ENCODE measurements at regions not wholly inside any gene's neighbourhood (a gene's known extent, or its start where the extent isn't known, plus 50 kb on each side); places are given as distances from the start of the nearest gene placed in this dataset.

- no peak overlapping the region for H3K4me3 ChIP-seq
- no peaks in the 10 kb centered on the region for H3K9me3 ChIP-seq
- H3K27me3 ChIP-seq = 0 out of 2 replicates have a peak, but pooled peaks cover 2% of the 10 kb centered on the region
- no peaks in the 10 kb centered on the region for H3K36me3 ChIP-seq
- DNase-seq = no peak
Measured at GRCh38 chr3:168292296-168292695, 196.6 kb upstream of the GOLIM4 start.

GRCh38 chr3:168289471-168290008, 193.8 kb upstream of the GOLIM4 start:
- H3K4me3 ChIP-seq = no peak overlapping the region
- H3K27me3 ChIP-seq = 0 out of 2 replicates have a peak, but pooled peaks cover 2% of the 10 kb centered on the region
- H3K36me3 ChIP-seq = no peaks in the 10 kb centered on the region
- no peak for DNase-seq
- H3K9me3 ChIP-seq = no peaks in the 10 kb centered on the region

DNA sequence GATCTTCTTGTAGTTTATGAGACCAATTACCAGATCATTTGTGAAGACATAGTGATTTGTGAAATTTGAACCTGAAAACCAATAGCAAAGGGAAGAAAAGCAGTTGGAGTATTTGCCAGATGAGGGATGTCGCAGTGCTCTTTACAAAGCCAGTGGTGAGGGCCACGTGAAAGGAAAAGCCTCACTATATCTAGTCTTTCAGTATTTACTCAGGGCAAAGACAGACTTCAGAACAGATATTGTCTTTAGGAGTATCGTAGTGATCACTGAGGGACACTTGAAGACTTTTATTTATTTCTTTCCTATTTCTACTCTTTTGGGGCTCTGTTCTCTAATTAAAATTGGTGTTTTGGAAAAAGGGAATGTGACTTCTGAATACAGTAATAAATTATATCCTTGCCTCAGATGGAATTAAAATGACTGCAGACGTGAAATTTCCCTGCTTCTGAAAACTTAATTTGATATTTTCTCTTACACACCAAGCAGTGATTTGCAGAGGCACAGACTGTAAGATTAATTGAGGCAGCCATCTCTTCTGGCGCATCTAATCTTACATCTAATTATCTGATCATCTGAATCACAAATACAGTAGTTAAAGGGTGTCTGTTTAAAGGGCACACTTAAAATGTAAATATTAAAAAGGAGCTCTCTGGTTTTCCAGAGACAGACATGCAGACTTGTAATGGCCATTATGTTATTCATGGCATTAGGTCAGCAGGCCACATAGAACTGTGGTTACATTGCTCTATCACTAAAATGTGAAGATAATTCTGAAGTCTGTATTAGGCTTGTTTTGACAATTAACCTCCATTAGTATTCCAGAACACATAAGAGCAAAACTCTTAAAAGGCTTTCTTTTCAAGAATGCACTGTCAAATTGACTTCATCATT, 193.0 kb upstream of the GOLIM4 start:
- Histone ChIP-seq H3K9me3 (no peaks in the 10 kb centered on the region), H3K36me3 (no peaks in the 10 kb centered on the region), H3K27me3 (0 out of 2 replicates have a peak, but pooled peaks cover 2% of the 10 kb centered on the region), H3K4me3 (no peak overlapping the region)
- DNase-seq = no peak

GRCh38 chr3:168285506-168285905, 189.8 kb upstream of the GOLIM4 start:
- Histone ChIP-seq H3K36me3 (no peaks in the 10 kb centered on the region), H3K27me3 (0 out of 2 replicates have a peak, but pooled peaks cover 10% of the 10 kb centered on the region), H3K4me3 (no peak overlapping the region), H3K9me3 (no peaks in the 10 kb centered on the region)
- no peak for DNase-seq

DNA sequence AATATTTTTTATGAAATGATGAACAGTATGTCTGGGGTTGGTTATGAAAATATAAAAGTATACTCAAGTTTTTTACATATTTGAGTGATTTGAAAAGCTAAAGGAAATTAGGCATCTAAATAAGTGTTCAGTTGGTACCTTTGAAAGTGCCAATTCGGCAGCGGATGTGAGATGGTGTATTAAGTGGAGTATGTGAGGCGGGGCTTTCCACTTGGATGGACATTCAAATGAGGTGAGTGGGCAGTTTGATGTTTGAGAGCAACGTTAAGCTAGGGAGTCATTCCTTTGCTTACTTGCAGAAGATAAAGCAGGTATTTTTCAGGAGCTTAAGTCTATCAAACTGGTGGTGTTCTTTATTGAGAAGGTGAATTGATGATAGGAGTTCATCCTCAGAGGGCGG, 189.0 kb upstream of the GOLIM4 start:
- Histone ChIP-seq H3K9me3 (no peaks in the 10 kb centered on the region), H3K4me3 (no peak overlapping the region), H3K27me3 (0 out of 2 replicates have a peak, but pooled peaks cover 9% of the 10 kb centered on the region), H3K36me3 (no peaks in the 10 kb centered on the region)
- DNase-seq = no peak

GRCh38 chr3:168275662-168276061, 179.9 kb upstream of the GOLIM4 start:
- DNase-seq = no peak
- Histone ChIP-seq H3K36me3 (no peaks in the 10 kb centered on the region), H3K27me3 (no peaks in the 10 kb centered on the region; the same call in 1 of the 2 replicates), H3K4me3 (no peak overlapping the region), H3K9me3 (no peaks in the 10 kb centered on the region)

DNA sequence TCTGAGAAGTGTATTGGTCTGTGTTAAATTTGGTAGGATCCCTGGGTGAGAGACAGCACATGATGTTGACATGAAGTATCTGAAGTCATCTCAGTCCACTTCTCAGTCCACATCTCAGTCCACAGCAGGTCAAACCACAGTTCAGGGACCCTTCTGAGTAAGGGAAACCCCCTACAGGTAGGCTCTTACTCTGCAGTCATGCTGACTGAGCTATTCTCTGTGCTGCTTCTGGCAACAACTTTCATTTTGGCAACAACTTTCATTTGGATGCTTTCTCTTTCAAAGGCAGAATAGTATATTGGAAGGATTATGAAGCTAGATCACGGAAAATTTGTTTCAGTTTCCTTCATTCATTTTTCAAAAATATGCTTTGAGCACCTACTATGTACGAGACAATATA, 178.2 kb upstream of the GOLIM4 start:
- DNase-seq = no peak
- H3K4me3 ChIP-seq = no peak overlapping the region
- no peaks in the 10 kb centered on the region for H3K9me3 ChIP-seq
- no peaks in the 10 kb centered on the region; the same call in none of the 2 replicates for H3K27me3 ChIP-seq
- H3K36me3 ChIP-seq = no peaks in the 10 kb centered on the region

GRCh38 chr3:168273036-168273435, 177.3 kb upstream of the GOLIM4 start:
- no peaks in the 10 kb centered on the region; the same call in none of the 2 replicates for H3K27me3 ChIP-seq
- H3K36me3 ChIP-seq = no peaks in the 10 kb centered on the region
- no peak for DNase-seq
- no peaks in the 10 kb centered on the region for H3K9me3 ChIP-seq
- no peak overlapping the region for H3K4me3 ChIP-seq

GRCh38 chr3:168272343-168272985, 176.7 kb upstream of the GOLIM4 start:
- H3K36me3 ChIP-seq = no peaks in the 10 kb centered on the region
- H3K4me3 ChIP-seq = no peak overlapping the region
- H3K9me3 ChIP-seq = no peaks in the 10 kb centered on the region
- no peak for DNase-seq
- no peaks in the 10 kb centered on the region; the same call in none of the 2 replicates for H3K27me3 ChIP-seq

- Histone ChIP-seq H3K9me3 (no peaks in the 10 kb centered on the region), H3K27me3 (no peaks in the 10 kb centered on the region; the same call in none of the 2 replicates), H3K36me3 (no peaks in the 10 kb centered on the region), H3K4me3 (no peak overlapping the region)
- DNase-seq = no peak
Measured at GRCh38 chr3:168271932-168272331, 176.2 kb upstream of the GOLIM4 start.

DNA sequence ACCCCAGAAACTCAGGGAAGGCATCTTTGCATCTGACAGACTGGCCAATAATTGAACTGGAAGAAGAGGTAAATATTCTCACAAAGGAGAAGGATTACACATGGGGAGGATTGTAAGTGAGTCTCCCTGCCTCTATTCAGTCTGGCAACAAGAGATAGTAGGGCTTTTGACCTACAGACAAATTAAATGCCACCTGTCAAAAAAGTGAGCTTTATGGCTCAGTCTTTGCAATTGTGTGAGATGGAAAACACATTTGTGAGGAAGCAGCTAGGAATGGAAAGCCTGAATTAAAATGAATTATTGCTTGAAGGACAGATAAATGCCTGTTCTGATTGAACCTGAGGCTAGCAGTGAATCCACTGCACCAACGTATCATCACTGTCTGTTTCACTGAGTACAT, 173.3 kb upstream of the GOLIM4 start:
- H3K27me3 ChIP-seq = no peaks in the 10 kb centered on the region; the same call in 1 of the 2 replicates
- no peak for DNase-seq
- no peak overlapping the region for H3K4me3 ChIP-seq
- no peaks in the 10 kb centered on the region for H3K36me3 ChIP-seq
- no peaks in the 10 kb centered on the region for H3K9me3 ChIP-seq

- H3K36me3 ChIP-seq = no peaks in the 10 kb centered on the region
- DNase-seq = no peak
- peaks cover 3% of the 10 kb centered on the region for H3K27me3 ChIP-seq
- no peaks in the 10 kb centered on the region for H3K9me3 ChIP-seq
- no peak overlapping the region for H3K4me3 ChIP-seq
Measured at GRCh38 chr3:168267179-168267578, 171.5 kb upstream of the GOLIM4 start.

DNA sequence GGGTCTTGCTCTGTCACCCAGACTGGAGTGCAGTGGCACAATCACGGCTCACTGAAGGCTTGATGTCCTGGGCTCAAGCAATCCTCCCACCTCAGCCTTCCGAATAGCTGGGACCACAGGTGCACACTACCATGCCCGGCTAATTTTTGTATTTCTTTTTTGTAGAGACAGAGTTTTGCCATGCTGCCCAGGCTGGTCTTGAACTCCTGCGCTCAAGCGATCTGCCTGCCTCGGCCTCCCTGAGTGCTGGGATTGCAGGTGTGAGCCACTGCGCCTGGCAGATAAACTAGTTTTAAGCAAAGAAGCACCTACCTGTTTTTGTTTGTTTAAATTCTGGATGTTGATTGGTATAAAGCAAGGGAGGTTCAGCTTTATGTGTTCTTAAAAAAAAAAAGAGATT, 170.6 kb upstream of the GOLIM4 start:
- no peaks in the 10 kb centered on the region for H3K9me3 ChIP-seq
- H3K4me3 ChIP-seq = no peak overlapping the region
- peaks cover 3% of the 10 kb centered on the region for H3K27me3 ChIP-seq
- no peak for DNase-seq
- no peaks in the 10 kb centered on the region for H3K36me3 ChIP-seq

- Histone ChIP-seq H3K36me3 (no peaks in the 10 kb centered on the region), H3K4me3 (no peak overlapping the region), H3K27me3 (peaks cover 5% of the 10 kb centered on the region), H3K9me3 (no peaks in the 10 kb centered on the region)
- no peak for DNase-seq
Measured at GRCh38 chr3:168262887-168263286, 167.2 kb upstream of the GOLIM4 start.

GRCh38 chr3:168260859-168261258, 165.1 kb upstream of the GOLIM4 start:
- Histone ChIP-seq H3K9me3 (no peaks in the 10 kb centered on the region), H3K36me3 (no peaks in the 10 kb centered on the region), H3K4me3 (no peak overlapping the region), H3K27me3 (peaks cover 5% of the 10 kb centered on the region)
- DNase-seq = no peak

- no peak overlapping the region for H3K4me3 ChIP-seq
- no peaks in the 10 kb centered on the region for H3K36me3 ChIP-seq
- H3K27me3 ChIP-seq = peaks cover 18% of the 10 kb centered on the region
Measured at GRCh38 chr3:168251371-168251770, 155.6 kb upstream of the GOLIM4 start.

GRCh38 chr3:168250415-168250861, 154.7 kb upstream of the GOLIM4 start:
- no peaks in the 10 kb centered on the region for H3K36me3 ChIP-seq
- no peaks in the 10 kb centered on the region for H3K9me3 ChIP-seq
- H3K27me3 ChIP-seq = peaks cover 21% of the 10 kb centered on the region
- peak overlapping the region; percentile 54 for H3K4me3 ChIP-seq
- no peak for DNase-seq

More at GRCh38 chr3:168251371-168251770, 155.6 kb upstream of the GOLIM4 start:
- no peaks in the 10 kb centered on the region for H3K9me3 ChIP-seq
- DNase-seq = no peak
